Endothelial cell (in vitro differentiated cells): ENCODE measurements at regions not wholly inside any gene's neighbourhood (a gene's known extent, or its start where the extent isn't known, plus 50 kb on each side); places are given as distances from the start of the nearest gene placed in this dataset.

Source experiments
- DNase-seq: peaks from one replicate; pipeline ENCODE4 v3.0.0; 2021; ENCODE audit warnings: low spot score
- H3K27ac Mint-ChIP-seq: one replicate; pipeline ENCODE4 v1.8.0; 2021; ENCODE audit warnings: mixed read lengths, inconsistent platforms; ENCODE audit not compliant: unreplicated experiment
- H3K27me3 Mint-ChIP-seq: one replicate; pipeline ENCODE4 v1.8.0; 2021; ENCODE audit warnings: mild to moderate bottlenecking, moderate library complexity, mixed read lengths, inconsistent platforms; ENCODE audit not compliant: unreplicated experiment
- H3K36me3 Mint-ChIP-seq: one replicate; pipeline ENCODE4 v1.8.0; 2021; ENCODE audit warnings: mild to moderate bottlenecking, low read depth, mixed read lengths, inconsistent platforms; ENCODE audit not compliant: unreplicated experiment
- H3K4me1 Mint-ChIP-seq: one replicate; pipeline ENCODE4 v1.8.0; 2021; ENCODE audit warnings: mild to moderate bottlenecking, mixed read lengths, inconsistent platforms; ENCODE audit not compliant: unreplicated experiment
- H3K4me3 Mint-ChIP-seq: one replicate; pipeline ENCODE4 v1.8.0; 2021; ENCODE audit warnings: mild to moderate bottlenecking, mixed read lengths, inconsistent platforms; ENCODE audit not compliant: unreplicated experiment
- H3K9me3 Mint-ChIP-seq: one replicate; pipeline ENCODE4 v1.8.0; 2021; ENCODE audit warnings: mixed read lengths, inconsistent platforms; ENCODE audit not compliant: unreplicated experiment
- CTCF ChIP-seq: fragments of 200-600 bp; sonication (generic); IDR thresholded peaks from one replicate; pipeline ENCODE4 v1.5.0; 2021; ENCODE audit warnings: antibody characterized with exemption; ENCODE audit not compliant: unreplicated experiment

- no peaks in the 10 kb centered on the region for H3K36me3 Mint-ChIP-seq
- H3K27ac Mint-ChIP-seq: no peak overlapping the region
- no peaks in the 10 kb centered on the region for H3K27me3 Mint-ChIP-seq
- no peak for DNase-seq
- H3K4me1 Mint-ChIP-seq: no peaks in the 10 kb centered on the region
- no peak for TF ChIP-seq CTCF
- H3K4me3 Mint-ChIP-seq: no peak overlapping the region
- no peaks in the 10 kb centered on the region for H3K9me3 Mint-ChIP-seq
Observed at GRCh38 chr4:141416677-141417363, 196.1 kb downstream of the ZNF330 start.

DNA sequence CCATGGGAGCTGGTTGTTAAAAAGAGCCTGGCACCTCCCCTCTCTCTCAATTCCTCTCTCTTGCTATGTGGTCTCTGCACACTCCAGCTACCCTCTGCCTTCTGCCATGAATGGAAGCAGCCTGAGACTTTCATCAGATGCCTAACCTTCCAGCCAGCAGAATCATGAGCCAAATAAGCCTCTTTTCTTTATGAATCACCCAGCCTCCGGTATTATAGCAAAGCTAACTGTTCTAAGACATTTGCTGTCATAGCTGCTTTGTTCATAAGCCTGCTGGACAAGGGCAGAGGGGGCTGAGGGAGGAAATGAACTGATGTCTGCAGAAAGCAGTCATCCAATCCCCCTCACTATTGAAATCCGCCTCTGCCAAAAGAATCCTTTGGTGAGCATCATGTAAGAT, 196.7 kb downstream of the ZNF330 start:
- no peak for DNase-seq
- Mint-ChIP-seq H3K27ac (no peak overlapping the region), H3K36me3 (no peaks in the 10 kb centered on the region), H3K9me3 (no peaks in the 10 kb centered on the region), H3K4me3 (no peak overlapping the region), H3K4me1 (no peaks in the 10 kb centered on the region), H3K27me3 (no peaks in the 10 kb centered on the region)
- TF ChIP-seq CTCF: no peak

GRCh38 chr4:141425124-141425523, 204.4 kb downstream of the ZNF330 start:
- H3K36me3 Mint-ChIP-seq: no peaks in the 10 kb centered on the region
- H3K27ac Mint-ChIP-seq: no peak overlapping the region
- H3K4me3 Mint-ChIP-seq: no peak overlapping the region
- DNase-seq: no peak
- no peak for TF ChIP-seq CTCF
- H3K9me3 Mint-ChIP-seq: no peaks in the 10 kb centered on the region
- H3K27me3 Mint-ChIP-seq: no peaks in the 10 kb centered on the region
- no peaks in the 10 kb centered on the region for H3K4me1 Mint-ChIP-seq

- TF ChIP-seq CTCF: no peak
- H3K36me3 Mint-ChIP-seq: no peaks in the 10 kb centered on the region
- H3K27ac Mint-ChIP-seq: no peak overlapping the region
- H3K27me3 Mint-ChIP-seq: no peaks in the 10 kb centered on the region
- H3K9me3 Mint-ChIP-seq: no peaks in the 10 kb centered on the region
- DNase-seq: no peak
- no peak overlapping the region for H3K4me3 Mint-ChIP-seq
- no peaks in the 10 kb centered on the region for H3K4me1 Mint-ChIP-seq
Observed at GRCh38 chr4:141427726-141428296, 207.1 kb downstream of the ZNF330 start.

GRCh38 chr4:141429933-141430332, 206.4 kb upstream of the IL15 start:
- H3K4me3 Mint-ChIP-seq: no peak overlapping the region
- H3K9me3 Mint-ChIP-seq: no peaks in the 10 kb centered on the region
- H3K4me1 Mint-ChIP-seq: no peaks in the 10 kb centered on the region
- no peaks in the 10 kb centered on the region for H3K36me3 Mint-ChIP-seq
- H3K27ac Mint-ChIP-seq: no peak overlapping the region
- no peak for TF ChIP-seq CTCF
- DNase-seq: no peak
- H3K27me3 Mint-ChIP-seq: no peaks in the 10 kb centered on the region
